Nephron (organoid): ENCODE measurements at regions not wholly inside any gene's neighbourhood (a gene's known extent, or its start where the extent isn't known, plus 50 kb on each side); places are given as distances from the start of the nearest gene placed in this dataset.

Experiments used
- H3K27ac Mint-ChIP-seq, 3 experiments: 2 replicates each; pipeline ENCODE4 v1.8.0; 2020; ENCODE audit warnings: mixed read lengths in 3 of 3, mild to moderate bottlenecking in 2 of 3, moderate library complexity in 1 of 3
- H3K27me3 Mint-ChIP-seq: 2 replicates; pipeline ENCODE4 v1.8.0; 2021; ENCODE audit warnings: low read depth, mild to moderate bottlenecking, moderate library complexity, mixed read lengths
- H3K36me3 Mint-ChIP-seq: 2 replicates; pipeline ENCODE4 v1.8.0; 2020; ENCODE audit warnings: low read depth, mixed read lengths
- H3K4me1 Mint-ChIP-seq: 2 replicates; pipeline ENCODE4 v1.8.0; 2020; ENCODE audit warnings: mixed read lengths
- H3K4me3 Mint-ChIP-seq, 3 experiments: 2 replicates each; pipeline ENCODE4 v1.8.0; 2020; ENCODE audit warnings: mild to moderate bottlenecking in 3 of 3, mixed read lengths in 3 of 3, moderate library complexity in 2 of 3
- H3K9me3 Mint-ChIP-seq: 2 replicates; pipeline ENCODE4 v1.8.0; 2020; ENCODE audit warnings: mixed read lengths
- CTCF ChIP-seq, 3 experiments: fragments of 200-600 bp; sonication (generic); IDR thresholded peaks; one replicate each; pipeline ENCODE4 v1.5.0; 2021; ENCODE audit warnings: antibody characterized with exemption in 3 of 3; ENCODE audit not compliant: unreplicated experiment in 3 of 3

DNA sequence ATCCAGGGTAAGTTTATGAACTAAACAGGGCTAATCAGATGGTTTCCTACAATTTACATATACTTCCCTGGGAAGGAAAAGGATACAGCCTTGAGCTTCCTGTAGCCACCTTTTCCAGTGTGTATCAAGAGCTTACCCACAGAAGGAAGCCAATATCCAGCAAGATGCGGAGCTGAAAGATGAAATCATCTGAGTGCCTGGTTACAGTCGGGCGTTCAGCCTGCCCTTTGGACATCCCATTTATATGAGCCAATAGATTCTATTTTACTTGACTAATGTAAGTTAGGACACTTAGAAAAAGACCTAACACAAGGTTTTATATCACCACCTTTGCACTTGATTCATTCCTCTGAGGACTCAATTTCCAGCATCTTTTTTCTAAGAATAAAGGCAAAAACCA is 108.2 kb downstream of the UCHL5 start:
- no peaks in the 10 kb centered on the region for H3K36me3 Mint-ChIP-seq
- H3K4me1 Mint-ChIP-seq = peaks cover 12% of the 10 kb centered on the region
- TF ChIP-seq CTCF (IDR thresholded peaks at IDR 0.05; ENCODE audit: unreplicated experiment in 3 of 3) = no peak
- peaks cover 4% of the 10 kb centered on the region for H3K9me3 Mint-ChIP-seq
- H3K27ac Mint-ChIP-seq = no peak overlapping the region
- H3K27me3 Mint-ChIP-seq = no peaks in the 10 kb centered on the region
- H3K4me3 Mint-ChIP-seq = no peak overlapping the region

DNA sequence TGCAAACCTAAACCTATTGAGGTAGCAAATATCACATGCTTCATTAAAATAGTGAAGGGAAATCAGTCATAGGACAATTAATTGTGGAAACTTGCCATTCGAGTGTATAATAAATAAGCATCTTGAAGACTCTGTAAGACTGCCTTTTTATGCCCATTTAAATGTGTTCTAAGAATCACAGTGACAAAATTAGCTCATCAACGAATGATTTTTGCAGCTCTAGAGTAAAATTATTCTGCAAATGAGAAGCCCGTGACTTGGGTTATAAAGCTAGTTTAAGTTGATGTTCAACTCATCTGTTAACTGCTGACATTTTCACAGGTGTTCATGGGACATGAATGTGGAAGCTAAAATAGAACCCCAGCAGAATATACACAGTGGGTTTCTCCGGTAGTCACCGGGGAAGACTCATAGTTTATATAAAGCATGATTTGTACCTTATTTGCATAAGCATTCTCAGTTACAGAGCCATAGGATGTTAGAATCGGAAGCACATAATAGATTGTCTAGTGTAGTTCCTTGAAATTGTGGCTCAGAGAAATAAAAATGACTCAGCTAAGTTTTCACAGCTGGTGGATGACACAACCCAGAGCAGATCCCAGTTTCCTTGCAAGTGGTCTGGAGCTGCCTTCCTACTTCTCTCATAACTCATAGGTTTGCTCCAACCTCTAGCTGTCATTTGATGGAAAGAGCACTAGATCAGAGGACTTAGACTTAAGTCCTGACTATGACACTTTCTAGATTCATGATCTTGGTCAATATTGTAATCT is 107.3 kb downstream of the UCHL5 start:
- H3K27ac Mint-ChIP-seq = peak overlapping the region; percentile 6 to 8 (median 7)
- H3K4me3 Mint-ChIP-seq = no peak overlapping the region
- H3K27me3 Mint-ChIP-seq = no peaks in the 10 kb centered on the region
- no peak for TF ChIP-seq CTCF (IDR thresholded peaks at IDR 0.05; ENCODE audit: unreplicated experiment in 3 of 3)
- peaks cover 12% of the 10 kb centered on the region for H3K4me1 Mint-ChIP-seq
- peaks cover 4% of the 10 kb centered on the region for H3K9me3 Mint-ChIP-seq
- no peaks in the 10 kb centered on the region for H3K36me3 Mint-ChIP-seq

GRCh38 chr1:192952646-192953045 is 106.5 kb downstream of the UCHL5 start:
- Mint-ChIP-seq H3K4me3 (no peak overlapping the region), H3K27ac (peak overlapping the region in 1 of 3 experiments; percentile 8), H3K9me3 (peaks cover 4% of the 10 kb centered on the region), H3K4me1 (peaks cover 12% of the 10 kb centered on the region), H3K36me3 (no peaks in the 10 kb centered on the region), H3K27me3 (no peaks in the 10 kb centered on the region)
- no peak for TF ChIP-seq CTCF (IDR thresholded peaks at IDR 0.05; ENCODE audit: unreplicated experiment in 3 of 3)

DNA sequence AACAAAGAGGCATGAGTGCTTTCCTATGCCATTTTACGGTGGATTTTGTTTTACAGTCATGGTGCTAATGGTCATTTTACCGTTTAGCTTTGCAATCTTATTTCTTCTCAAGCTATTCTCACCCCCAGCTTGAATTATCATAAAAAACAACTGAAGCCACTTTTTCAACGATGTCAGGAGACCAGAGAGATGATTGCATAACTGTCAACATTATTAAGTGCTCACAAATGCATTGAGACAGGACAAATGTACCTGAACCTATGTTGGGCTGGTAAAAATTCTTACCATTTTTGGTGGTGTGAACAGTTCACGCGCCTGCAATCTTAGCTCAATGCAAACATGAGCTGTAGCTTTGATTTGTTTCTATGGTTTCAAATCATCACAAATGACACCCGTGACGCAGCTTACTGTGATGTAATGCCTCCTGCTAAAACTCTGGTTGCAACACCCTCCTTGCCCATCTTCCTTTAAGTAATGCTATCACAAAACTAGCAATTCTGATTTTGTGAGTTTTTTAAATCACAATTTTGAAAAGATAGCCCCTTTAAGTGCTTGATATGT is 104.4 kb downstream of the UCHL5 start:
- no peak overlapping the region for H3K4me3 Mint-ChIP-seq
- no peak overlapping the region for H3K27ac Mint-ChIP-seq
- TF ChIP-seq CTCF (IDR thresholded peaks at IDR 0.05; ENCODE audit: unreplicated experiment in 3 of 3) = no peak
- no peaks in the 10 kb centered on the region for H3K36me3 Mint-ChIP-seq
- H3K9me3 Mint-ChIP-seq = no peaks in the 10 kb centered on the region
- H3K4me1 Mint-ChIP-seq = peaks cover 14% of the 10 kb centered on the region
- H3K27me3 Mint-ChIP-seq = no peaks in the 10 kb centered on the region

DNA sequence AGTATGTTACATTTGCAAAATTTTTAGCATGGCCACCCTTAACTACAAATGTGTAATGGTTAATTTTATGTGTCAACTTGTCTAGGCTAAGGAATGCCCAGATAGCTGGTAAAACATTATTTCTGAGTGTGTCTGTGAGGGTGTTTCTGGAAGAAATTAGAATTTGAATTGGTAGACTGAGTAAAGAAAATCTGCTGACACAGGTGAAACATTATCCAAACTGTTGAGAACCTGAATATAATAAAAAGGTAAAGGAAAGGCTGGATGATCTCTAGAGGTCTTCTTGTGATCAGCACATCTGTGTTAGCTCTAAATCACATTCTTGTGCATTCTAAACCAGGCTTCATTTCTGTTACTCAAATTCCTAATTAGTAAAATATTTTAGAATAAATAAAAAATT is 100.8 kb downstream of the UCHL5 start:
- no peaks in the 10 kb centered on the region for H3K36me3 Mint-ChIP-seq
- no peaks in the 10 kb centered on the region for H3K9me3 Mint-ChIP-seq
- peaks cover 18% of the 10 kb centered on the region for H3K4me1 Mint-ChIP-seq
- TF ChIP-seq CTCF (IDR thresholded peaks at IDR 0.05; ENCODE audit: unreplicated experiment in 3 of 3) = no peak
- H3K4me3 Mint-ChIP-seq = no peak overlapping the region
- H3K27ac Mint-ChIP-seq = no peak overlapping the region
- H3K27me3 Mint-ChIP-seq = no peaks in the 10 kb centered on the region

GRCh38 chr1:192958871-192959270 is 100.3 kb downstream of the UCHL5 start:
- no peak for TF ChIP-seq CTCF (IDR thresholded peaks at IDR 0.05; ENCODE audit: unreplicated experiment in 3 of 3)
- no peaks in the 10 kb centered on the region for H3K9me3 Mint-ChIP-seq
- no peak overlapping the region for H3K4me3 Mint-ChIP-seq
- H3K27me3 Mint-ChIP-seq = no peaks in the 10 kb centered on the region
- H3K27ac Mint-ChIP-seq = no peak overlapping the region
- H3K4me1 Mint-ChIP-seq = peaks cover 17% of the 10 kb centered on the region
- no peaks in the 10 kb centered on the region for H3K36me3 Mint-ChIP-seq
